Body of pancreas (tissue), 4 donors: ENCODE measurements at regions not wholly inside any gene's neighbourhood (a gene's known extent, or its start where the extent isn't known, plus 50 kb on each side); places are given as distances from the start of the nearest gene placed in this dataset.

Experiments used
- ATAC-seq: fragments of 150-250 bp; one replicate; pipeline ENCODE4 v1.9.1; 2016
- DNase-seq, 4 donors: peaks; one replicate each; pipeline ENCODE4 v3.0.0-alpha.2; 2019
- H3K27ac ChIP-seq, 4 donors: fragments of 200-600 bp; sonication (generic); 1 replicate in 3 of 4; 2 replicates in 1 of 4; pipeline versions ENCODE4 v1.5.1 to v1.6.1; 2016 to 2019; ENCODE audit warnings: mild to moderate bottlenecking in 1 of 4, mixed read lengths in 1 of 4, moderate library complexity in 1 of 4
- H3K27me3 ChIP-seq, 2 donors: fragments of 200-600 bp; sonication (generic); one replicate each; pipeline ENCODE4 v1.6.0; 2016; ENCODE audit warnings: mild to moderate bottlenecking in 1 of 2
- H3K36me3 ChIP-seq, 2 donors: fragments of 200-600 bp; sonication (generic); replicated peaks in 1 of 2; 2 replicates each; pipeline ENCODE4 v1.5.1; 2016; ENCODE audit warnings: low read depth in 2 of 2; ENCODE audit not compliant: insufficient read depth in 1 of 2
- H3K4me1 ChIP-seq: fragments of 200-600 bp; sonication (generic); one replicate; pipeline ENCODE4 v1.6.0; 2016
- H3K4me3 ChIP-seq, 2 donors: fragments of 200-600 bp; sonication (generic); 1 replicate in 1 of 2; 2 replicates in 1 of 2; pipeline ENCODE4 v1.5.1; 2016 to 2019
- H3K9me3 ChIP-seq, 3 donors: fragments of 200-600 bp; sonication (generic); 1 replicate in 2 of 3; 2 replicates in 1 of 3; pipeline ENCODE4 v1.5.1; 2016
- CTCF ChIP-seq, 7 experiments: fragments of 450-650 bp in 4 of 7; fragments of 200-600 bp in 3 of 7; sonication (generic) in 3 of 7; IDR thresholded peaks; one replicate each; pipeline ENCODE4 v1.5.1; 2016 to 2019; ENCODE audit warnings: antibody characterized with exemption in 7 of 7
- POLR2A ChIP-seq, 3 donors: fragments of 450-650 bp; IDR thresholded peaks; one replicate each; pipeline ENCODE4 v1.6.1; 2016; ENCODE audit warnings: antibody characterized with exemption in 3 of 3, mild to moderate bottlenecking in 2 of 3
- WGBS, 2 donors: methylation state at CpG; one replicate each; pipeline ENCODE4 v1.1.5; 2017; 5-methylcytosine and 5-hydroxymethylcytosine counted together
- intact Hi-C: fragments of 100-400 bp; cut with DNase I; formaldehyde crosslinking; loops from one replicate; pipeline ENCODE4 v1.15.1; 2023

- H3K27ac ChIP-seq = no peak overlapping the region
- DNase-seq (no peak), ATAC-seq (no peak)
- no peaks in the 10 kb centered on the region for H3K36me3 ChIP-seq
- no peaks in the 10 kb centered on the region for H3K27me3 ChIP-seq
- intact Hi-C loops = no loop called here
- H3K4me1 ChIP-seq = no peaks in the 10 kb centered on the region
- 19 to 29% methylated on average over 1 of the region's 1 CpG for WGBS, 2 donors
- no peak for TF ChIP-seq CTCF (IDR thresholded peaks at IDR 0.05)
- TF ChIP-seq POLR2A (IDR thresholded peaks at IDR 0.05) = no peak
- no peak overlapping the region for H3K4me3 ChIP-seq
- no peaks in the 10 kb centered on the region for H3K9me3 ChIP-seq
These were observed 70.3 kb upstream of the ZNF521 start for GRCh38 chr18:25422230-25422629.

- Histone ChIP-seq H3K4me3 (no peak overlapping the region), H3K27me3 (no peaks in the 10 kb centered on the region), H3K9me3 (no peaks in the 10 kb centered on the region), H3K27ac (no peak overlapping the region), H3K4me1 (no peaks in the 10 kb centered on the region), H3K36me3 (no peaks in the 10 kb centered on the region)
- 28 to 30% methylated on average over 13 of the region's 13 CpGs for WGBS, 2 donors
- TF ChIP-seq POLR2A (IDR thresholded peaks at IDR 0.05) (no peak), CTCF (IDR thresholded peaks at IDR 0.05) (no peak)
- DNase-seq (no peak), ATAC-seq (no peak)
- intact Hi-C loops = no loop called here
These were observed 68.3 kb upstream of the ZNF521 start for GRCh38 chr18:25420077-25420825.

- intact Hi-C loops = no loop called here
- no peak overlapping the region for H3K4me3 ChIP-seq
- DNase-seq = no peak
- WGBS, 2 donors = 45 to 53% methylated on average over 3 of the region's 3 CpGs
- TF ChIP-seq CTCF (IDR thresholded peaks at IDR 0.05) (no peak), POLR2A (IDR thresholded peaks at IDR 0.05) (no peak)
- H3K27ac ChIP-seq = no peak overlapping the region
- H3K36me3 ChIP-seq = no peaks in the 10 kb centered on the region
- no peaks in the 10 kb centered on the region for H3K4me1 ChIP-seq
- no peaks in the 10 kb centered on the region for H3K27me3 ChIP-seq
- H3K9me3 ChIP-seq = no peaks in the 10 kb centered on the region
- no peak for ATAC-seq
These were observed 64.4 kb upstream of the ZNF521 start for GRCh38 chr18:25416374-25416773.

- Histone ChIP-seq H3K4me1 (no peaks in the 10 kb centered on the region), H3K27me3 (no peaks in the 10 kb centered on the region), H3K4me3 (no peak overlapping the region), H3K9me3 (no peaks in the 10 kb centered on the region), H3K36me3 (no peaks in the 10 kb centered on the region), H3K27ac (no peak overlapping the region)
- 51 to 57% methylated on average over 2 of the region's 2 CpGs for WGBS, 2 donors
- intact Hi-C loops = no loop called here
- no peak for DNase-seq
- TF ChIP-seq POLR2A (IDR thresholded peaks at IDR 0.05) (no peak), CTCF (IDR thresholded peaks at IDR 0.05) (no peak)
- no peak for ATAC-seq
These were observed 58.0 kb upstream of the ZNF521 start for GRCh38 chr18:25409971-25410370.

- no peak overlapping the region for H3K27ac ChIP-seq
- no peaks in the 10 kb centered on the region for H3K36me3 ChIP-seq
- intact Hi-C loops = no loop called here
- WGBS, 2 donors = 59 to 61% methylated on average over 4 of the region's 4 CpGs
- H3K9me3 ChIP-seq = no peaks in the 10 kb centered on the region
- H3K4me3 ChIP-seq = no peak overlapping the region
- no peaks in the 10 kb centered on the region for H3K4me1 ChIP-seq
- no peak for TF ChIP-seq POLR2A (IDR thresholded peaks at IDR 0.05)
- TF ChIP-seq CTCF (IDR thresholded peaks at IDR 0.05) = no peak
- DNase-seq (no peak), ATAC-seq (no peak)
- H3K27me3 ChIP-seq = no peaks in the 10 kb centered on the region
These were observed 56.3 kb upstream of the ZNF521 start for GRCh38 chr18:25408293-25408692.
